Stimulated activated CD4-positive, alpha-beta T cell treated with anti-CD3 and anti-CD28 coated beads, Interleukin-15, amount 100 ng/mL, for 48 hours (primary cell): ENCODE measurements at regions not wholly inside any gene's neighbourhood (a gene's known extent, or its start where the extent isn't known, plus 50 kb on each side); places are given as distances from the start of the nearest gene placed in this dataset.
"Not testable (repeated sequence)": the region's sequence is repeated elsewhere in the genome, so short reads cannot be mapped to it uniquely, and the experiment has no call there.

Experiments used
- DNase-seq, 2 donors: peaks; one replicate each; pipeline ENCODE4 v3.0.0-alpha.2; 2020; ENCODE audit warnings: low read depth in 2 of 2

GRCh38 chr20:1825938-1826445 lies 69.2 kb upstream of the SIRPA start:
- DNase-seq, result no peak

GRCh38 chr20:1825507-1825906 lies 69.7 kb upstream of the SIRPA start:
- no peak for DNase-seq

DNA sequence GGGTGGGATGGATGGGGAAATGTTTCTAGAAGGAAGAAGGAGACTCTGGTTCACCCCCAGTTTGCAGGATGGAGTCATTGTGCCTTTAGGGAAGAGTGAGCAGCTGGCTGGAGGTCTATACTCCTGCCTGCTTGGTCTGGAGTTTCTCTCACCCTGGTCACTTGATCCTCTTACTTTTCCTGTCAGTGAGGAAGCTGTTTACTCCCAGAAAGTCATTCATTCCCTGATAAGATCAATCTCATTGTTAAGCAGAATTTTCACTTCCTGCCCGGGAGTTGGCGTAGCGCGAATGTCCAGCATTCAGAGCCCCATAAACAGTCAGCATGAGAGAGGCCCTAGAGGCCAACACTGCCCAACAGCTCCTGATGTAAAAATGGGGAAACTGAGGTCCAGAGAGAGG lies 70.4 kb upstream of the SIRPA start:
- DNase-seq, result no peak

- no peak for DNase-seq
Observed at GRCh38 chr20:1824181-1824580, 71.0 kb upstream of the SIRPA start.

DNA sequence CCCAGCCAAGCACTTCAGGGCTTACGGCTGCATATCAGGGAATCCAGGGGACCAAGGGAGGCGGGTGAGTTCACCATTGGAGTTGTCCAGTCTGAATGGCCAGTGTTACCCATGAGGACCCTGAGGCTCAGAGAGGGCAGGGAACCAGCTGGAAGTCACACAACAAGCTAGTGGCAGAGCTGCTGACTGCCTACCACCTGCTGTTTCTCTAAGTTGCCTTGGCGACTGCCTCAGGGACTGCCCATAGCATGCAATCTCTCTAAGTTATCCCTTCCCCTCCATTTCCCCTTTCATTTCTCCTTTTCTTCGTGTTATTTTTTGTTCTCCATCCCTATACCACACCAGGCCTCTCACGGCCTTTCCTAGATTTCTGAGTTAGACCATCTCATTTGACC lies 71.8 kb upstream of the SIRPA start:
- DNase-seq, result no peak

DNA sequence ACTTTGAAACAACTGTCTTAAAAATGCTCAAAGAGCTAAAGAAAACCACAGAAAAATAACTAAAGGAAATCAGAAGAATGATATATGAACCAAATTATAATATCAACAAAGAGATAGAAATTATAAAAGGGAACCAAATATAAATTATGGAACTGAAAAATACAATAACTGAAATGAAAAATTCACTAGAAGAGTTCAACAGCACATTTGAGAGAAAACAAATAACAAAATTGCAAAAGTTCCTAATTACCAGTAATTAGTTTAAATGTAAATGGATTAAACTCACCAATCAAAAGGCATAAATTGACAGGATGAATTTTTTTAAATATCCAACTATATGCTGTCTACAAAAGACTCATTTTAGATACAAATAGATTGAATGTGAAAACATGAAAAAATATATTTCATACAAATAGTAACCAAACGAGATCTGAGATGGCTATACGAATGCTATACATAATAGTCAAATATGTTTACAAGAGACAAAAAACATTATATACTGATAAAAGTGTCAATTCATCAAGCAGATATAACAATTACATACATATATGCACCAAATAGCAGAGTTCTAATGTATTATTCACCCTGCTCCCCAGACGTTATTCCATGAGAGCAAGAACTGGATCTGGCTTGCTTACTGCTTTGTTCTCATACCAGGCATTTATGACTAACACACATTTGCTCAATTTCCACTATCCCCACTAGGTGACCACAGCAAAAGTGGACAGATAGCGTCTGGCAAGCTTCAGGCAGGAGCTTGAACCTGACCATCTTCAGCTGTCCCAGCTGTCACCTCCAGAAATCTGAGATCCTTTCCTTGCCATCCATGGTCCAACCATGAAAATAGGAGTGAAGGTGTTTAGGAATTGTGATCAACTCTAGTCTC lies 72.4 kb upstream of the SIRPA start:
- DNase-seq, result no peak

GRCh38 chr20:1820138-1821079 lies 74.8 kb upstream of the SIRPA start:
- no peak for DNase-seq

DNA sequence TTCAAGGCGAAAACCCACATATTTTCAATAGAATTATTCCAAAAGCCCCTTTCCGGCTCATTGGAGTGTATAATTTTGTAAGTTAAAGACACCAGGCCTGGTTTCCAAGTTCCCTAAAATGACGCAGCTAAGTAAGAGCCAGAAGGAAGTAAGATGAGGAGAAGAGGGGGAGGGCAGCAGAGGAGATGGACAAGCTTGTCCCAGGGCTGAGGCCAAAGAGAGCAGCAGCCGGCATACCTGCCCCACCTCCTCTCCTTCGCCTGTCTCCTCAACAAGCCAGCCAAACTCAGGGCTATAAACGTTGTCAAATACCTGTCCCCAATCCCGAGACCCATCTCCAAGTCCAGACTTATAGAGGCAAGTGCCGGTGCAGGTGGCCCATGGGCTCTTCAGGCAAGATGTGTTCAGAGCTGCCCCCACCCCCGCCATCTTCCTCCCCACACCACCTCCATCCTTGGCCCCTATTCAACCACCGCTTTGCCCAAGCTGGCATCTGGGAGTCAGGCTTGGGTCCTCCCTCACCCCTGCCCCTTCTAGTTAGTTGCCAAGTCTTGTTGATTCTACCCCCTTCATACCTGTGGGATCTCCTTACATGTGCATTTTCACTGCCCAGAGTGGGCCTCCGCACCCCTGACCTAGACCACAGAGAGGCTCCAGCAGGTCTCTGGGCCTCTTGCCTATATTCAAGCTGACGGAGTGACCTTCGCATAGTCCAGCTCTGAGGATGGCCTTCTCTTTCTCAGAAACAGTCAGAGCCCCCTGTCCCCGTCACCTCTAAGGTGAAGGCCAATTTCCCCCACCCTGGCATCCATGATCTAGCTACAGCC lies 75.7 kb upstream of the SIRPA start:
- no peak for DNase-seq

GRCh38 chr20:1818895-1819294 lies 76.3 kb upstream of the SIRPA start:
- no peak for DNase-seq

- DNase-seq, result no peak
Observed at GRCh38 chr20:1818247-1818840, 76.9 kb upstream of the SIRPA start.

DNA sequence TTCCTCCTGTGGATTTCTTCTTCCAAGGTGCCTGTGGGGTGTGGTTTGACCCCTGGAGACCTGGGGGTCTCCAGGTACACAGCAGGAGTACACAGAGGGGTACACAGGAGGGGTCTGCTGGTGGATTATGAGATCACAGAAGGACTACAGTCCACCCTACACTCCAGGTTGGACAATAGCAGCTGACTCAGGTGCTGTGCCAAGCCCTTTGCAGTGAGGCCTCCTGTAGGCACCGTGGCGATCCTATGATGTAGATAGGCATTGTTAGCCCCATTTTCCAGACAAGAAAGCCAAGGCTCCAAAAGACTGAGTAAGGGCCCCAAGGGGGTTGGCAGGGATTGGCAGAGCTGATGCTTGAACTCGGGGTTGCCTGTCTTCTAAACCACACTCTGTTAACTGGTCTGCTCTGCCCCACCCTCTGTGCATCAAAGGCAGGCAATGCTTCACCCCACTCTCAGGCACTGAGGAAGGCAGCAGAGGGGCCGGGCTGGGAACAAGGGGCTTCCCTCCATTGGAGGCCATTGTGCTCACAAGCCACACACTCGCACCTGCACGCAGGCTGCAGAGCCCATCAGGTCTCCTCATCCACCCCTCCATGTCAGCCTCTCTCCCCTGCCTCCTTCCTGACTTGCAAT lies 77.5 kb upstream of the SIRPA start:
- no peak for DNase-seq

GRCh38 chr20:1816384-1817381 lies 78.5 kb upstream of the SIRPA start:
- DNase-seq, result no peak

DNA sequence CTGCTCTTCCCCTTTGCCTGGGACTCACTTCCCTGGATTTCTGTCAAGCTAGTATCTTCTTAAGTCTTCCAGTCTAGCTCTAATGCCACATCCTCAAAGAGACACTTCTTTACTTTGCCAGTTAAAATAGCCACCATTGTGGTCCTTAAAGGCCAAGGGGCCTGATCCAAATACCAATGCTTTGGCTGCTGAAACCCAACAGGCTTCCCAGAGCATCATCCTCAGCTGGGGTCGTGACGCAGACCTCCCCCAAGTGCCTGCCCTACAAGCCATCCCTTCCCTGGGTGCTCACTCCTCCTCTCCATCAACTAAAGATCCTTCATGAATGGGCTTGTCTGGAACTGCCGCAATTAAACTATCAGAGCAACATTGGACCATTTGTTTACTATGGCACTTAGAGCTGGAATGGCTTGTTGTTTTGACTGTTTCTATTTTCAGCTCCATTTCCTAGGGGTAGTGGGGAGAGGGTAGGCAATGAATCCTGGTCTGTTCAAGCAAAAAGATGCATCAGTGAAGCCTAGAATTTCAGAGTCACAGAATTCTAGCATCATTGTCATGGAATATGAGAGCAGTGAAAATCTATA lies 79.6 kb upstream of the SIRPA start:
- no peak for DNase-seq

DNA sequence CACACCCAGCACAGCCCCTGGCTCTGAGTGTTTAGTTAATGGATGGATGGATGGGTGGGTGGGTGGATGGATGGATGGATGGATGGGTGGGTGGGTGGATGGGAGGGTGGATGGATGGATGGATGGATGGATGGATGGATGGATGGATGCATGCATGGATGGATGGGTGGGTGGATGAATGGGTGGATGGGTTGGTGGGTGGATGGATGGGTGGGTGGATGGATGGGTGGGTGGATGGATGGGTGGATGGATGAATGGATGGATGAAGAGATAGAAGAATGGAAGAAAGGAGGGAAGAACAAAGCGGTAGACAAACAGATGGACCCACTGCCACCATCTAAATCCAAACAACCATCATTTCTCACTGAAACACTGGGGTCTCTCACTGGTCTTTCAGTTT lies 80.3 kb upstream of the SIRPA start:
- DNase-seq, result not testable (repeated sequence)

GRCh38 chr20:1813674-1814635 lies 81.3 kb upstream of the SIRPA start:
- no peak for DNase-seq

DNA sequence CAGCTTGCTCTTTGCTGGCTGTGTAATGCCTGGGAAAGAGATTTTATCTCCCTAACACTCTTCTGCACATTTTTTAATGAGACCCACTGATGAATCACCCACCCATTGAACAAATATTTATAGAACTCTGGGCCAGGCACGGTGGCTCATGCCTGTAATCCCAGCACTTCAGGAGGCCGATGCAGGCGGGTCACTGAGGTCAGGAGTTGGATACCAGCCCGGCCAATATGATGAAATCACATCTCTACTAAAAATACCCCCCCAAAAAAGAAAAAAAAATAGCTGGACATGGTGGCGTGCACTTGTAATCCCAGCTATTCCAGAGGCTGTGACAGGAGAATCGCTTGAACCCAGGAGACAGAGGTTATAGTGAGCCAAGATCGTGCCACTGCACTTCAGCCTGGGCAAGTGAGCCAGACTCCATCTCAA lies 82.1 kb upstream of the SIRPA start:
- no peak for DNase-seq

GRCh38 chr20:1811621-1812498 lies 83.3 kb upstream of the SIRPA start:
- no peak for DNase-seq
